ENCODE measurements at regions not wholly inside any gene's neighbourhood (a gene's known extent, or its start where the extent isn't known, plus 50 kb on each side); places are given as distances from the start of the nearest gene placed in this dataset.
"Not testable (repeated sequence)": the region's sequence is repeated elsewhere in the genome, so short reads cannot be mapped to it uniquely, and the experiment has no call there.

DNA sequence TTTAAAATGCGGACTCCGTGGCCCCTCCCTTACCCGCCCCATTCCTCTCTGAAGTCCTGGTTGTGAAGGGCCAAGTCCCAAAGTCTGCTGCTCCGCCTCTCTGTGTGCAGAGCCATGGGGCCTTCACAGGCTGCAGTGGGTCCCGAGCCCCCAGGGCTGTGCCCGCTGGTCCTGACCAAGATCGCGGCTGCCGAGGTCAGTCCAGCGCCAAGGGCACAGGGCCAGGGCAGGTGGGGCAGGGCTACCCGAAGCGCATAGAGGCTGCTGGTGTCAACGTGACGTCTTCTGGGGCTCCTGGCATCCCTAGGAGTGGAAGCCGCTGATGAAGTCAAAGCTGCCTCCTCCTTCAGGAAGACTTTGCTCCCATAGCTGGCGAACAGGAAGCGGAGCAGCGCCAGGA lies 858.8 kb downstream of the TUBA3C start:
- DNase-seq (ENCODE audit: low spot score): not testable (repeated sequence)

DNA sequence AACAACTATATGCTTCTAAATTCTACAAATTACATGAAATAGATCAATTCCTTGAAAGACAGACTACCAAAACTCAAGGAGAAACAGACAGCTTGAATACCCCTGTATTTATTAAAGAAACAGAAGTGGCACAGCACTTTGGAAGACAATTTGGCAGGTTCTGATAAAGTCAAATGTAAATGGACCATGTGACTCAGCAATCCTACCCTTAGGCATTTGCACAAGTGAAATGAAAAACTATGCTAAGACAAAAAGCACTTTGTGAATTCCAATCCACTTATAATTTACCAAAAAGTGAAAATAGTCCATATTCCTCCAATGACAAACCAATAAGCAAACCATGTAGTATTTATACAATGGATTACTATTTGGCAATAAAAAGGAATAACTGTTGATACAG lies 862.0 kb downstream of the TUBA3C start:
- DNase-seq (ENCODE audit: low spot score): not testable (repeated sequence)

DNA sequence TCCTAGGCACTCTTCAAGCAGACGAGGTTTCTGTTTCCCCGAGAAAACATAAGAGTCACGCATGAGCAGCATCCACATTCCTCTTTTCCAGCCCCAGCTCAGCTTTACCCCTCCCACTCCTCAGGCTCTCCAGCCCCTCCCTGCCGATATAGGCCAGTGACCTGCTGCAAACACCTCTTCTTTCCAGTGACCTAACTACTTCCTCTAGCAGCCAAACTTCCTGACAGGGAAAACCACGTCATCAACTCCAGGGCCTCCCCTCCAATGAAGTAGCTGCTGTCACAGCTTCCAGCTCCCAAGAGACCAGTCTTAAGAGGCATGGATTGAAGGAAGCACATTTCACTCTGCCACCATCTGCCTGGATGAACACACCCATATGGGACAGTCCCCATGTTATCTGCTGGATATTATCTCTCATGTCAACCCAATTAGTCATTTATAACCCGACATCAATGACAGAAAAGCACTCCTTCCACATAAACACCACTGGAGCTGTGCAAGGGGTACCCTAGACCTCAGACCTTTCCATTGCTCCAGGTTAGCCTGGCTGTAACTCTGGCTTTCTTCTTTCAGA lies 878.3 kb downstream of the TUBA3C start:
- not testable (repeated sequence) for DNase-seq (ENCODE audit: low spot score)

DNA sequence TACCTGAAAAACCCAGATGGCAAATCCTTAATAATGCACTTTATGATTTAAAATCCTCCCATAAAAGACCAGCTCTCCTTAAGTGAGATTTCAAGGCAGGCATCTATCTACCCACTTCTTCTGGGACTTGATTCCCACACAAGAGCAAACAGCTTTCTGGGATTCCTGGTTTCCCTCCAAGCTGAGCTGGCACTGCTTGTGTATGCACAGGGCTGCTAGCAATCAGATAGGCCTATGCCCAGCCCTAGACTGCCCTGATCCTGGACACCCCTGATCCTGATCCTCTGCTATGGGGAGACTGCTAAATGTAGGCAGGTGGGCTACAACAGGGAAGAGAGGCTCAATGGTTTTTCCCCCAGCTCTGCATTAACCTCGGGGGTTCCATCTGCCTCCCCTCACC lies 880.7 kb downstream of the TUBA3C start:
- DNase-seq (ENCODE audit: low spot score): not testable (repeated sequence)

DNA sequence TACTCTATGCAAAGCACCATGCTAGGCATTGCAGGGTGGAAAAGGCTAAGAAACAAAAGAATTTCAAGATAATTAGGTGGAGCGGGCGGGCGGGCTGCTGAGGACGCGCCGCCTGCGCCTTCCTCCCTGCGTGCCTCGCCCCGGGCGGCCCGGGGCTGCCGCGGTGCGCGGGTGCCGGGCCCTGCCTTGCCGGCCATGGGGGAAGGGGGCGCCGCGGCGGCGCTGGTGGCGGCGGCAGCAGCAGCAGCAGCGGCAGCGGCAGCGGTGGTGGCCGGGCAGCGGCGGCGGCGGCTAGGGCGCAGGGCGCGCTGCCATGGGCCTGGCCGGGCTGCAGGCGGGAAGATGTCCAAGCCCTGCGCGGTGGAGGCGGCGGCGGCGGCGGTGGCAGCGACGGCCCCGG lies 884.3 kb downstream of the TUBA3C start:
- not testable (repeated sequence) for DNase-seq (ENCODE audit: low spot score)

DNA sequence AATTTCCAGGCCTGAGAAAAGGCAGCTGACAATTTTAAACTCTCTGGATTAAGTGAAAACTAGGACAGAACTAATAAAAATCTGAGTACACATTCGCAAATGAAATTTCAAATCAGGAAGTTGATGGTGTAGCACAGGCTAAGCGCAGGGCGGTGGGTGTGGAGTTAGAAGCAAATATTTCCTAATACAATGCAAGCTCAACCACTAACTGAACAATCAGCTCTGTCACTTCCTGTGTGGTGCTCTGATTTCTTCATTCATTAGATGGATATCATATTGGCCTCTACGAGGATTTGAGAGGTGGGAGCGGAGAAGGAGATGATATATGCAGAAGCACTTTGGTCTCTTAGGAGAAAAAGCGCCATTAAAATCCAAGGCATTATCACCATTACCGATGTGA lies 885.0 kb downstream of the TUBA3C start:
- DNase-seq (ENCODE audit: low spot score): not testable (repeated sequence)

DNA sequence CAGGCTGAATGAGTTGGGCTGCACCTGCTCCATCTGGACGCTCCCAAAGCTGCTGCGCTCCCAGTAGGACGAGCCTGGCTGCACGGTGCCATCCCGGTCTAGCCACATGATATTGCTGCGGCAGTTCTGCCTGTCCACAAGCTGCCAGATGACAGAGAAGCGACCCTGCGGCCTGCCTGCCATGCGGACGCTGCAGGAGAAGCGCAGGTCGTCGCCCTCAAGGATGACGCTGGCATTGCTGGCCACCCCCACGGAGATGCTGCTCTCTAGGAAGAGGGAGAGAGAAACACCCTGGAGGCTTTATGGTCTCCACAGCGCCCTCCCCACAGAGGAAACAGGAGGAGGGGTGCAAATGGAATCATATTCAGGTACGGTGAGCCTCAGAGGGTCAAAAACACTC lies 887.3 kb downstream of the TUBA3C start:
- DNase-seq (ENCODE audit: low spot score): not testable (repeated sequence)

DNA sequence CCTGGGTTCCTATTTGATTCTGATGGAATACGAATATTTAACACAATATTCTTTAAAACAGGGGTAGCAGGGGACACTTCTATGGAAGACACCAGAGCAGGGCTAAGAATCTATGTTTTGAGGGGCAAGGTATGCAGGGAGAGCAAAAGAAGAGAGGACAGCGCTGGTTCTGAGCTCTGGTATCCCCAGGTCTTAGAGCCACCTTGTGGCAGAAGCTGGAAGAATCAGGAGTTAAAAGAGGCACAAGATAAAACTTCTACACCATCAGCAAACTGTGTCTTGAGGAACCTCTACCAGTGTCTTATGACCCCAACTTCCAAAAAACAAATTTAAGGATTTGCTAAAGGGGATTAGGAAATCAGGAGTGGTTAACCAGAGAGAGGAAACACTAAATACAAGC lies 894.8 kb downstream of the TUBA3C start:
- DNase-seq (ENCODE audit: low spot score): not testable (repeated sequence)

DNA sequence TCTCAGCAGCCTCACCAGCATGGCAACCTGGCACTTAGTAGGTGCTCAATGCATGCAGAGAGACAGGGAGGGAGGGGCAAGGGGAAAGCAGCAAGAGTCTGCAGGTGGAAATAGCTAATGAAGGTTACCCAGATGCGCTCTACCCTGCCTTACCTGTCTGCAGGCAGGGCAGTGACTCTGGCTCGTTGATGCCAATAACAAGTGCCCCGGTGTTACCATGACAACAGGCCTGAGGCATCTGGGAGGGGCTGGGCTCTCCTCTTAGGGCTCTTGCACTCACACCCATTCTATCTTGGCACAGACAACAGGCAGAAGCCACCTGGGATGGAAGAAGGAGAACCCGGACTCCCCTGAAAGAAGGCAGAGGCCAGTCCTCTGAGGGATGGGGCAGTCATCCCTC lies 896.0 kb downstream of the TUBA3C start:
- not testable (repeated sequence) for DNase-seq (ENCODE audit: low spot score)

DNA sequence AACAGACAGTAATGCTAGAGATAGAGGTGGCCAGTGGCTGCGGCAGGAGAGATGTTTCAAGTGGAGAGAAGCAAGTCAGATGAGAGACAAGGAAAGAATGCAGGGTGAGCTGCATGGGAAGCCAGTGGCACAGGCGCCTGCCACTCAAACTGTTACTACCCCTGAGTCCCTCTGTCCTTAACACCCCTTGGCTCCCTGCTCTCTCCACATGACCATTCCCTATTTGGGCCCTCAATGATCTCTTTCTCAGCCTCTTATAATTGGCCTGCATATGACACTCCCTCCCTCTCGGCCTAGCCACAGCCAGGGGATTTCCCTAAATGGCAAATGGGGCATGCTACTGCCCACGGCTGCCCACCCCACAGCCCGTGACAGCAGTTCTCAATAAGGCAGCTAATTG lies 897.6 kb downstream of the TUBA3C start:
- not testable (repeated sequence) for DNase-seq (ENCODE audit: low spot score)

DNA sequence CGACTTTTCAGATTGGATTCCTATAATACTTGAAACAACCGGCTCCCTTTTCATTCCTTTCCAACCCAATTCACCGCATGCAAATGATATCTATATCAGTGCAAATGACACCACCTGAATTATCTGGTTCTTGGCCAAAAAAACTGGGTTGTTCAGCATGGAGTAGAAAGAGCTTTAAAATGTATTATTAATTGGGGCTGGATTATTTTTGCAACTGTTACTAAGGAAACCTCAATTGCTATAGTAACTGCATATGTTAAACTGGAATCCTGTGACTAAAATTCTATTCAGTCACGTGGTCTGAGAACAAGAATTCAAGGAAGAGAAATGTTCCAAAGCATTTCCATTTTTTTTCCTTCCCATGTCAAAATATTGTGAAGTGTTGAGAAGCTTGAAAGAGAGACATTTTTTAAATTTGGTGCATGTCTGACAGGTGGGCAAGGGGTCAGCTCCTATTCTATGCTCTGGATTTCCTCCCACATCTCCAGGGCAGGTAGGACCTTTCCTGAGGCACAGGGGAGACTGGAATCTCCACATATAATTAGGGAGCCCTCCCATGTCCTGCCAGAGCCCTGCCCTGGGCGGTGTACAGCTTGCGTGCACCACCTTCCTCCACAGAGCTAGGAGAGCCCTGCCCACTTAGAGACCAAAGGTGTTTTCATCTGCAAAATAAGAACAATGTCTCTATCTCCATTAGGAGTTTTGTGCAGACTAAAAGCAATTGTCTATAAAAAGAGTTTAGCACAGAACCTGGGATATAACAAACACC lies 899.6 kb downstream of the TUBA3C start:
- not testable (repeated sequence) for DNase-seq (ENCODE audit: low spot score)

DNA sequence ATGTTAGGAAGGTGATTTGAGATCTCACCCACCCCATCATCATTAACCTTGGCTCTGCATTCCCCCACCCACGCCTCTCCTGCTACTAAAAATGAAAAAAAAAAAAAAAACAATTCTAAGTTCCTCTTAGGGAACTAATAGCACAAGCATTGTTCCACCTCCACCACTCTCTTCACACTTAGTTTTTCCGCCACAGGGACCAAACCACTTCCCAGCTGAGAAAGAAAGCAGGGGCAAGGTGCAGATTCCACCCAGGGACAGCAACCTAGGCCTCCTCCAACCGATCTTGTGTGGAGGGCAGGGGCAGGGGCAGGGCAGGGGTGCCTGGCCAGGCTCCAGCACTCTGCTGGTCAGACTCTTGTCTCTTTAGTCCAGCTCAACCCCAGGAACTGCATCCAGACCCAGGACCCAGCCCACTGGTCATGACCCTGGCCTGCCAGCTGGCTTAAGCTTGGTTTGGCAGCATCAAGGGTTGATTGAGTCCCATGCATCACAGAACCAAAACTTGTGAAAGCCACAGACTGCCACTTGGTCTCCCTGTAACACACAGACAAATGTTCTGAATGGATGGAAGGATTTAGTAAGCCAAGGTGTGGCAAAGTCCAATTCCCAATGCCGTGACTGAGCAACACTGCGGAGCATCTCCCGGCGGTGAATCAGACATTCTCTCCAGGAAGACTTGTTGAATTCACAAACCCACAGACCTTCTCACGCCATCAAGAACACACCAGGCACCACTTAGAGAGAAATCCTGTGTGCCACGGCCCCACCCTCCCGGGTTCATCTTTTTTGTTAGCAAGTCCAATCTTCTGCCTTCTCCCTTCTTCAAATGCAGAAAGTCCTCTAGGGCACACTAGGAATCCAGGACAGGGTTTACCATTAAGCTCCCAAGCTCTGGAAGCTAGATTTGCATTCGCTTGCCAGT lies 900.5 kb downstream of the TUBA3C start:
- not testable (repeated sequence) for DNase-seq (ENCODE audit: low spot score)

DNA sequence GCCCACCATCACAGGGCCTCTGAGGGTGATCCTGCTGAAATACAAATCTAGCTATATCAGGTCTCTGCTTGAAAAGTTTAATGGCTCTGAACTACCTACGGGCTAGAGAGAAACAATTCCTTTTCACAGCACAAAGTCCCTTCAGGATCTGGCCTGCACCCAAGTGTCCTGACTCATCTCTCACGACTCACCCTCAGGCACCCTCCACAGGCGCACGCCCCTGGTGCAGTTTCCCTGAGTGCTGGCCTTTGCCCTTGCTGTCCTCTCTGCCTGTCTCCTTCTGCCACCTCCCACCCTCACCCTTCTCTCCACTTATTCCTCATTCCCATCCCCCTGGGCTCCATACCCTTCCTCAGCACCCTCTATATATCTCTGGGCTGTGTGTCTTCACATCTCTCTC lies 901.7 kb downstream of the TUBA3C start:
- DNase-seq (ENCODE audit: low spot score): not testable (repeated sequence)

DNA sequence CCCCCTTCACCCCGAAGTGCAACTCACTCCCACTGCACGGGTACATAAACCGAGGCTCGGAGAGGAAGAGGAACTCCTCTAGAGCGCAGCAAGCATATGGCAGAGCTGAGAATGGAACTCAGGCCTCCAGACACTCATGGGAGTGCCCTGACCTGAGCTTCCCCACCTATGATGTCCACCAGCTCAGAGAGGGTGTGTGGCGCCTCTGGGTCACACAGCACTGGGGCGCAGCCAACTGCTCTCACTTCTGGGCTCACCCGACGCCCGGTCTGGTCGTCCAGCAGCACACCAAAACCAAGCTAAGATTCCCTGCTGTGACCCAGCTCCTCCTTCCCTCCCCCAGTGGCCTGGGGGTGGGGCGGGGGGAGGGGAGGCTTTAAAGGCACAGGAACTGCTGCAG lies 904.3 kb downstream of the TUBA3C start:
- DNase-seq (ENCODE audit: low spot score): not testable (repeated sequence)

DNA sequence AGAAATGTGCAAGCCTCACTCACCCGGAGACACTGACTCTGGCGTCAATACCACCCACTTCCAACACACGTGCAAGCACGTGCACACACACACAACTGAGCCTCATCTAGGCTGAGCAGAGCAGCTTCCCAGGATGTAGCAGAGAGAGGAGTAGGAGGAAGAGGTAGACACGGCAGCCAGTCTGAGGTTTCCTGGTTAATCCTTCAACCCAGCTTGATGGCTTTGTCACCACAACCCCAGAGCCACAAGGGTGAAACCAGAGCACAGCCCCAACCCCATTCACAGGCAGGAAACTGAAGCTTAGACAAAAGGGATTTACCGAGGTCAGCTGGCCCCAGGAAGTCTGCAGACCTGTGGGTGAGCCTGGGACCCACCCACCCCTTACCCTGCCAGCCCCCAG lies 905.3 kb downstream of the TUBA3C start:
- DNase-seq (ENCODE audit: low spot score): not testable (repeated sequence)

DNA sequence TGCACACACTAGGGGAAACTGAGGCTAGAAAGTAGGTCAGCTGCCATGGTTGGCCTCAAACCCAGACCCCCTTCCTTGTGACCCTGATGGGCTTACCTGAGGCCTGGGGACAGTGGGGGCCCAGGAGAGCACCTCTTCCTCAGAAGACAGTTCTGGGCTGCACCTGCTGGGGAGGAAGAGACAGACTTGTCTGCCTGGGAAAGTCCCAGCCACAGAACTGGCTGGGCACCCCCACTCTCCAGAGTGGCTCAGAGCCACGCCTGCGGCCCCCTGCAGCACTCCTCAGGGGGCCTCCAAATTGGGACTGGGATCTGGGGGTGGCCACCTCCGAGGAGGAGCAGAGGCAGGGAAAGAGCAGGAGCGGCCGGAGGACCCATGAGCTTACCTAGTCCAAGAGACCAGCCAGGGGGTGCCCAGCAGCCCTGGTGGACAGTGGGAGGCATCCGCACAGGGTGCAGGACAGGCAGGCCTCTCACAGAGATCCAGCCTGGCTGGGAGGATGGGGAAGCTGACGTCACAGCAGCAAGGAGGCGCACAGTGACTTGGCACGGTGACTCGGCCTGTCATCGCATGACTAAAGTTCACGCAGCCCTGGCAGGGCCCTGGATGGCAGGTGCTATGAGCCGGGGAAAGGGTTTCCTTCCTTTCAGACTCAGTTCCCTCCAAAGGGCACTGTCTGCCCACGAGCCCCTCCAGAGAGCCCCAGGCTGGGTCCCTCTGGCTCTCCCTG lies 907.7 kb downstream of the TUBA3C start:
- DNase-seq (ENCODE audit: low spot score): not testable (repeated sequence)

DNA sequence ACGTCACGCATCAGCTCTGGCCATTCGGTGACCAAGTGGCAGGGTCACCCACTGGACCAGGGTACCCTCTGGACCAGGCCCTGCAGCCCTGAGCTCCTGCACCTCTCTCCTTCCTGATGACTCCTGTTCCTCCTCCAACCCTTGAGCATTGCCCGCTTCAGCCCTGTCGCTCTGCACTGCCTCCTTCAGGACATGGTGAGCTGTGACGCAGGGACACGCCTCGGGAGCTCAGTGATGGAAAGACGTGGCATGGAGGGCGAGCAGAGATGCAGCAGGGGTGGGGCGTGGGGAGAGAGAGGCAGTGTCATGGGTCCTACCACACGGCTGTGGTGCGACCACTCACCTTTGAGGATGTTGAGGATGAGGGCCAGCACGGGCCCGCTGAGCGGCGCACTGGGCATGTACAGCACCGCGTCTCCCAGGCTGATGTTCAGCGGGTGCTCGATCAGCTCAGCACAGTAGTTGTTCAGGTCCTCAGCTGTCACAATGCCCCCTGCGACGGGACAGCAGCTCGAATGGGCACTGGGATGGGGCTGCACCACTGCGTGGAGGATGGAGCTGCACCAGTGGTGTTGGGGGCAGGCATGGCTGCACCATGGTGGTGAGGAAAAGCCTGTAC lies 922.7 kb downstream of the TUBA3C start:
- DNase-seq (ENCODE audit: low spot score): not testable (repeated sequence)

DNA sequence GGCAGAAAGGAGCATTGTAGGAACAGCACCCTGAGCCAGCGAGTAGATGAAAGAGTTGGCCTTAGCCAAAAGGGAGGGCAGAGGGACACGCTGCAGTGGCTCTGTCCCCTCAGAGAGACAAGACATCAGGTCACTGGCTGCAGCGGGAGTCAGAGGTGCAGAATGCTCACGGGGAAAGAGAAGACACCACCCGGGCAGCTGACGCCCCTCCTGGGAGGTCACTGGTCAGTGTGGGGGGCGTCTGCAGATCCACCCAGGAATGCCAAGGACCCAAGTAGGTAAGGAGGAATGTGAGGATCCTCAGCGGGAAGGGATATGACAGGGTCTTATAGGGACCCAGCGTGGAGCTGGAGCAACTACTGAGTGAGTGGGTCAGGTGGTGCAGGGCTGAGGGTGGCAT lies 923.9 kb downstream of the TUBA3C start:
- DNase-seq (ENCODE audit: low spot score): not testable (repeated sequence)

DNA sequence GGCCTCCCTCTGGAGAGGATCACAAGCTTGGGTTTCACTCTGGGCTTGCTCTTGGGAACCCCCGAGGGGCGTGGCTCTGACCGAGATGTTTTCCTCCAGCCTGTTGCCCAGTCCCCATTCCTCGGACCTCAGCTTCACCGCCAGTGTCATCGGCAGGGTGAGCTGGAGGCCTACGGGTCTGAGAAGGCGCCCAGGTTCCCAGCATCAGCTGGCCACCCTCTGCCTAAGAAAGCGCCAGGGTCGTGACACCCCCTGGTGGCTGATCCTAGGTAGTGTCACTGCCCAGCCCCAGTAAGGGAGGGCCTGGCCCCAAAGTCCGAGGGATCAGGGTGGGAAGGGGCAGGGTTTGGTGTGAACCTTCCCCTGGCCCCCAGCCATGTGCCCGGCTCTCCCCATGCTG lies 928.8 kb downstream of the TUBA3C start:
- not testable (repeated sequence) for DNase-seq (ENCODE audit: low spot score)

DNA sequence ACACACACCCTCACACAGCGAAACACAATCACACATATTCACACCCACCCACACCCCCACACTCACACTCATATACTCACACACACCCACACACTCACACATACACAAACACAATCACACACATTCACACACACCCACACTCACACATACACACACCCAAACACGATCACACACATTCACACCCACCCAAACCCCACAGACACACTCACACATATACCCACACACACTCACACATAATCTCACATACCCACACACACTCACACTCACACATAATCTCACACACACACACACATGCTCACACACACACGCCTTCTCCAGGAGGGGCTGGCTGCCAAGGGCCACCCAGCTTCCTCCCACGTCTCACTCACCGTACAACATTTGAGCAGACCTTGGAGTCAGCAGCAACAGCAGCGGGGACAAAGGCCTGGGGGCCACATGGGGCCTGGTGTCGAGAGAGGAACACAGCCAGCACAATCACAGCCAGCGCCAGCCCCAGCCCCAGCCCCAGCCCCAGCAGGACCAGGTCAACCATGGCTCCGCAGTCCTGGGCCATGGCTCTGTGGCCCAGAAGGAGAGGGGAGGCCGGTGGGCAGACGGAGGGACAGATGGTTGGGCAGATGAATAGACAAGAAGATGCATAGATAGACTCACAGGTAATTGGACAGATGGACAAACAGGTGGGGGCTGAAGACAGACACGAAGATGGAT lies 932.9 kb downstream of the TUBA3C start:
- DNase-seq (ENCODE audit: low spot score): not testable (repeated sequence)

DNA sequence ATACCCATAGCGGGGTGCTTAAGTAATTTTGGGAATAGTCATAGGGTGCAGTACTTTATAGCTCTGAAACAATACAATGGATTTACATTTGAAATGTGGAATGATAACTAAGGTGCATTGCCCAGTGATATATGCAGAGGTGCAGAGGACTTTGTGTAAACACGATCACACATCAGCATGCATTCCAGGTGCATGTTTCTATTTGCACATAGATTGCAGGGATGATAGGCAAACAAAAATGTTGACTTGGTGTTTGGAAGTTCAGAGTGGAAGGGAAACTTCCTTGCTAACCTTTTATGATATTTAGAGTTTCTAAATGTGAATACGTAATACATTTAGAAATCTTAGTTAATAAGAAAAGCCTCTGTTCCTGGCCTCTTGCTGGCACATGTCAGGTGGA lies 941.5 kb downstream of the TUBA3C start:
- DNase-seq (ENCODE audit: low spot score): not testable (repeated sequence)
